Type B pancreatic cell (in vitro differentiated cells): ENCODE measurements at regions not wholly inside any gene's neighbourhood (a gene's known extent, or its start where the extent isn't known, plus 50 kb on each side); places are given as distances from the start of the nearest gene placed in this dataset.

Experiments
- DNase-seq: peaks from one replicate; pipeline ENCODE4 v3.0.0; 2021; ENCODE audit warnings: mixed read lengths; ENCODE audit not compliant: unreplicated experiment; ENCODE audit errors: extremely low spot score
- H3K27ac Mint-ChIP-seq: 2 replicates; pipeline ENCODE4 v1.8.0; 2021; ENCODE audit warnings: mild to moderate bottlenecking, mixed read lengths
- H3K27me3 Mint-ChIP-seq: 2 replicates; pipeline ENCODE4 v1.8.0; 2021; ENCODE audit warnings: mixed read lengths
- H3K36me3 Mint-ChIP-seq: 2 replicates; pipeline ENCODE4 v1.8.0; 2021; ENCODE audit warnings: mixed read lengths
- H3K4me1 Mint-ChIP-seq: one replicate; pipeline ENCODE4 v1.8.0; 2021; ENCODE audit warnings: mixed read lengths; ENCODE audit not compliant: unreplicated experiment
- H3K4me3 Mint-ChIP-seq: 2 replicates; pipeline ENCODE4 v1.8.0; 2021; ENCODE audit warnings: mild to moderate bottlenecking, mixed read lengths
- H3K9me3 Mint-ChIP-seq: 2 replicates; pipeline ENCODE4 v1.8.0; 2021; ENCODE audit warnings: mixed read lengths
- CTCF ChIP-seq: fragments of 200-600 bp; sonication (generic); conservative IDR thresholded peaks from 2 replicates; pipeline ENCODE4 v1.5.0; 2021; ENCODE audit warnings: antibody characterized with exemption, mild to moderate bottlenecking

GRCh38 chr2:15082105-15083058, 449.9 kb downstream of the LRATD1 start:
- Mint-ChIP-seq H3K4me1 (peaks cover 6% of the 10 kb centered on the region), H3K27ac (no peak overlapping the region), H3K4me3 (no peak overlapping the region), H3K36me3 (no peaks in the 10 kb centered on the region), H3K9me3 (no peaks in the 10 kb centered on the region), H3K27me3 (peaks cover 8% of the 10 kb centered on the region)
- DNase-seq: no peak
- no peak for TF ChIP-seq CTCF

- H3K9me3 Mint-ChIP-seq: no peaks in the 10 kb centered on the region
- DNase-seq: no peak
- H3K27ac Mint-ChIP-seq: no peak overlapping the region
- no peak overlapping the region for H3K4me3 Mint-ChIP-seq
- no peaks in the 10 kb centered on the region for H3K36me3 Mint-ChIP-seq
- H3K4me1 Mint-ChIP-seq: peaks cover 6% of the 10 kb centered on the region
- peaks cover 7% of the 10 kb centered on the region for H3K27me3 Mint-ChIP-seq
- TF ChIP-seq CTCF: no peak
Measured at GRCh38 chr2:15084826-15085489, 452.4 kb downstream of the LRATD1 start.

GRCh38 chr2:15092181-15092580, 459.7 kb downstream of the LRATD1 start:
- H3K27ac Mint-ChIP-seq: no peak overlapping the region
- no peak overlapping the region for H3K4me3 Mint-ChIP-seq
- peaks cover 3% of the 10 kb centered on the region for H3K4me1 Mint-ChIP-seq
- no peak for TF ChIP-seq CTCF
- H3K36me3 Mint-ChIP-seq: no peaks in the 10 kb centered on the region
- H3K9me3 Mint-ChIP-seq: peaks cover 9% of the 10 kb centered on the region
- no peaks in the 10 kb centered on the region for H3K27me3 Mint-ChIP-seq
- DNase-seq: no peak

GRCh38 chr2:15092691-15093090, 460.2 kb downstream of the LRATD1 start:
- Mint-ChIP-seq H3K4me3 (no peak overlapping the region), H3K27ac (no peak overlapping the region), H3K9me3 (peaks cover 9% of the 10 kb centered on the region), H3K36me3 (no peaks in the 10 kb centered on the region), H3K4me1 (peaks cover 3% of the 10 kb centered on the region), H3K27me3 (no peaks in the 10 kb centered on the region)
- no peak for TF ChIP-seq CTCF
- DNase-seq: no peak

GRCh38 chr2:15094161-15094560, 461.6 kb downstream of the LRATD1 start:
- Mint-ChIP-seq H3K9me3 (peaks cover 9% of the 10 kb centered on the region), H3K27ac (no peak overlapping the region), H3K36me3 (no peaks in the 10 kb centered on the region), H3K27me3 (no peaks in the 10 kb centered on the region), H3K4me3 (no peak overlapping the region), H3K4me1 (peaks cover 3% of the 10 kb centered on the region)
- no peak for TF ChIP-seq CTCF
- no peak for DNase-seq
